NOMO-1 treated with dmso at 0.1 percent for 144 hours (cell line): ENCODE measurements at regions not wholly inside any gene's neighbourhood (a gene's known extent, or its start where the extent isn't known, plus 50 kb on each side); places are given as distances from the start of the nearest gene placed in this dataset.
A peak's percentile ranks its signal among the peaks of the same experiment; 100 is the strongest.

Source experiments
- DNase-seq: peaks from one replicate; lab custom pipeline; 2025; ENCODE audit not compliant: unreplicated experiment; lab: John Stamatoyannopoulos, UW

DNA sequence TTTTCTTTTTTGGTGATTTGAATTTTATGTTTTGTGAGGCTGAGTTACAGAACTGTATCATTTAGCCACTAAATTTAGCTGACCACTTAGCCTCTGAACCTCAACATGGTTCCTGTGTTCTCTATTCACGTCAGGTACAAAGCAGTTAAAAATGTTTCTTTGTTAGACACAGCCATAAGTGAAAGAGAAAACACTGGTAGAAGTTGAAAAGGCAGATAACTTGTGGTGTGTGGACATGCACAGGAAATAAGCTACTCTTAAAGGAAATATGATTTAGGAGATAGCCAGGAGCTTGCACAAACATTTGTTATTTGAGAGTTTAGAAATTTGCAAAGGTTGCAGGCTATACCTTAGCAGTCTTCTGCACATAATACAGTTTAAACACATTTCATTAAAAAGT lies 171.0 kb upstream of the RPS6KA3 start:
- DNase-seq, result no peak

GRCh38 chrX:20435913-20436312 lies 169.2 kb upstream of the RPS6KA3 start:
- DNase-seq, result no peak

- DNase-seq, result no peak
Observed at GRCh38 chrX:20434986-20435385, 168.3 kb upstream of the RPS6KA3 start.

DNA sequence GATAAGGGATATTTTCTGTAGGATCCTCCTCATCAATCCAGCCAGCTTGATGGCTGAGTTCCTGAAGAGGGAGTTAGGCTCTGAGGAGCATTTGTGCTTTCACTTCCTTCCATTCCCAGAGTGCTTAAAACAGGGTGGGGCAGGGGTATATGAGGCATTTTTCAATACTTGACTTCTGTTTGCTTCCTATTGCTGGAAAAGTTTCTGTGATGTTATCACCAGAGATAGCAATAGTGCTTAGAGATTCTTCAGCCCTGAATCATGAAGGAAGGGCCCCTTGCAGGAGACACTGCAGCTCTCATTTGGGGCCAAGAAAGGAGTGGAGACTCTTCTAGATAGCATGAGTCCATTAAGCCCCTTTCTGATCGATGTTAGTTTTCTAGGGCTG lies 166.7 kb upstream of the RPS6KA3 start:
- DNase-seq, result no peak

GRCh38 chrX:20432746-20433387 lies 166.2 kb upstream of the RPS6KA3 start:
- DNase-seq, result no peak

GRCh38 chrX:20432048-20432447 lies 165.3 kb upstream of the RPS6KA3 start:
- no peak for DNase-seq

GRCh38 chrX:20431486-20431885 lies 164.8 kb upstream of the RPS6KA3 start:
- DNase-seq, result no peak

GRCh38 chrX:20427173-20427770 lies 160.6 kb upstream of the RPS6KA3 start:
- DNase-seq, result peak; percentile 11

GRCh38 chrX:20421697-20422096 lies 155.0 kb upstream of the RPS6KA3 start:
- no peak for DNase-seq

DNA sequence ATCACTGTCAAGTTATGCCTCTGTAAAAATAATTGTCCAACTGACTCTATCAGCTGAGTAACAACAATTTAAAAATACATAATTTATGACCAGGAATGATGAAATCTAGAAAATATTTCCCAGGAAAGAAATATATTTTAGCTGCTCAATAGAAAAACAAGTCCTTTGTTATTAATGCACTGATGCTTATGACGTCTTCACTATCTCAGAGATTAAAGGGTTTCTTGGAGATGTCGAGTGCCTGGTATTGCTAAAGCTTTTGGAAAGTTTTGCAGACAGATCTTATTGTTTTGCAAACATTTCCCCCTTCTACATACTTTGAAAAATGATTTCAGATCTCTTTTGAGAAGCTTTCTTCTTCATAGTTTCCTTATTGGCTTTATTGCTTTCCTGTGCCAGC lies 154.6 kb upstream of the RPS6KA3 start:
- DNase-seq, result no peak

DNA sequence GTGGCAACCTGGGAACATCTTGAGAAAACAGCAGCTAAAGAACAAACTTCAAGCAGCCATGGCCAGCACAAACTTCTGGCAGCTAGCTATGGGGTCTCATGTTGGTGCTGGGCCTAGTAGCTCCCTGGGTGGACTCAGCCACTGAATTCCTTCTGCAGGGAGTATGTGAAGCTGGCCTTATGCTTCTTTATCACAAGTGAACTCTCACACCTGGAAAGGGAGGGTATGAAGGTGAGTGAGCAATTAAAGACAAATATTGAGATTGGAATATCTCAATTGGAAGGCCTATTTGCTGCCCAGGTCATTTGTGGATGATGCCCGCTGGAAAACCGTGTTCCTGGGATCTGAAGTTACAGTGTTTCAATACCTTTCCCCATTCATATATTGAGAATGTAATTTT lies 153.3 kb upstream of the RPS6KA3 start:
- DNase-seq, result no peak

GRCh38 chrX:20418379-20419150 lies 151.9 kb upstream of the RPS6KA3 start:
- DNase-seq, result no peak

GRCh38 chrX:20414762-20415445 lies 148.2 kb upstream of the RPS6KA3 start:
- DNase-seq, result no peak

DNA sequence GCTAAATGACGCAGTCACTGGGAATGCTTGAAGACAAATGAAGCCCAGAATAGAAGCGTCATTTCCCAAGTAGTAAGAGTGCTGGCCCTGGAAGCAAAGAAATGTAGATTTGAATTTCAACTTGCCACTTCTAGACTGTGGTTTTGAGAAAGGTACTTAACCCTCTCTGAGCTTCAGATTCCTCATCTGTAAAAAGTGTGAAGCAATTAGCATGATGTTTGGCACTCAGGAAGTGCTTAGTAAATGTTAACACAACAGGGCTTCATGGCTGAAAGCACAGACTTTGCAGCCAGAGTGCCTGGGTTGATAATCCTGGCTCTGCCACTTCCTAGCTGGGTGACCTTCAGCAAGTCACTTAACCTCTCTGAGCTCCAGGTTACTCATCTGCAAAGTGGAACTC lies 147.4 kb upstream of the RPS6KA3 start:
- no peak for DNase-seq

GRCh38 chrX:20412871-20413486 lies 146.3 kb upstream of the RPS6KA3 start:
- peak; percentile 73 for DNase-seq

DNA sequence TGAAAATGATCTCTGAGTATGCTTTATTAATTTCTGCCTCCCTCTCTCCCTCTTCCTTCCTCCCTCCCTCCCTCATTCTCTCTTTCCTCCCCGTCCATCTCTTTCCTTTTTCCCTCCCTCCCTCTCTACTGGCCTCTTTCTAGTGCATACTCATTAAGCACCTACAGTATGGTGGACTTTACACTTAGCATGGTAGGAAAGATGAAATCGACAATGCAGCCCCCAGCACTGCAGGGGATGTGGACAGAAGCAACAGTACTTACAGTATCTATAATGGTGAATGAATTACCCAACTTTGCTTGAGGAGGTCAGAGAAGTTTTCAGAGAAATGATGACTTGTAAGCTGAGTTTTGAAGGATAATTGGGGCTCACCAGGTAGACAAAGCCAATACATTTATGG lies 143.8 kb upstream of the RPS6KA3 start:
- no peak for DNase-seq

DNA sequence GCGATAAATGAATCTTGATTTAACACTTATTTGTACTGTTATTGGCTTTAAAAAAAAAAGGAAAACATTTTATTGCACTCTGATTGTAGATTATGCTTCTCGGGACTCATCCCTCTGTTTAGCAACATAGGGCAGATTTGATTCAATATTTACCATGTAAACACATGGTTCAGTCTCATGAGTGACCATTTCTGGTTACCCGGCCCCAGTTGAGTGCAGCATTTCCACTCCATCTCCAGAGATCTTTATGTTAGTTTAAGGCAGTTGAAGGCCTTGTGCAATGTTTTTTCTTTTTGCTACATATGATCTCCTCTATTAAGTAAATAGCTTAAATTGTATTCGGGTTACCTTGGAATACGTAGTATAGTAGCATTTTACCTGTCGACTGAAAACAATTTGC lies 143.3 kb upstream of the RPS6KA3 start:
- DNase-seq, result no peak

DNA sequence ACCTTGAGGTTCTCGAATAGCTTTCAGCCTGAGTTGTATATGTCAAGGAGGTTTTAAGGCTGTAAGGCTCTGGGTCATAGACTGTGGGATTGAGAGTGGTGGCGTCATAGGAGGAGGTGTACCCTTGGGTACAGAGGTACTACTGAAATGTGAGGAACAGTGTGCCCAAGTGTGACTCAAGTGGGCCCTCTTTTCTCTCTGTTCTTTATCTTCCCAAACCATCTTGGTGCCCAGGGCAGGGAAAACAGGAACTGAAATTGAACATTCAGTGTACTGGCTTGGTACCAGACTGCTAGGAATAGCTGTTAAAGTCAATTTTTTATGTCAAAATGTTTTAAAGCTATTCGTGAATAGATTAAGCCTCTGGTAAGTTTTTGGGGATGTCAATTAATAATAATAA lies 136.2 kb upstream of the RPS6KA3 start:
- DNase-seq, result no peak

GRCh38 chrX:20399728-20400414 lies 133.2 kb upstream of the RPS6KA3 start:
- no peak for DNase-seq

DNA sequence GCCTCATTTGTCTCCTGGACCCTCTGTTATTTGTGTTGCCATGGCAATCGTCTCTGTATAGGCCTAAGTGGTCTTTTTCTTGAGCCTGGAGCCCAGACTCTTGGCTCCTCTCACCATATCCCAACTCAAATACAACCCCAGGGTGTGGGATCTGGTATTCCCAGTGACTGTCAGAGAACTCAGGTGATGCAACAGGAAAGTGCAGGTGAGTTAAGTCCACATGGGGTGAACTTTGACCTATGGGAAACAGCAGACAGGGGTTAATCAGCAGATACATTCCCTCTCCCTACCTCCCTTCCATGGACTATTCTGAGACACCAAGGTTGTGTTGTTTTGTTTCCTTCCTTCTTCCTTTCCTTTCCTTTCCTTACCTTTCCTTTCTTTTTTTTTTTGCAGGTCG lies 130.9 kb upstream of the RPS6KA3 start:
- DNase-seq, result no peak

- DNase-seq, result peak; percentile 37
Observed at GRCh38 chrX:20394451-20394850, 127.7 kb upstream of the RPS6KA3 start.
